HG02870 (cell line): ENCODE measurements at regions not wholly inside any gene's neighbourhood (a gene's known extent, or its start where the extent isn't known, plus 50 kb on each side); places are given as distances from the start of the nearest gene placed in this dataset.
"Not testable (repeated sequence)": the region's sequence is repeated elsewhere in the genome, so short reads cannot be mapped to it uniquely, and the experiment has no call there.

Experiments used
- ATAC-seq: cut with Tn5 transposase; IDR thresholded peaks from one replicate; pipeline ENCODE4 v1.9.1; 2021; ENCODE audit warnings: mild to moderate bottlenecking, moderate library complexity; ENCODE audit not compliant: unreplicated experiment

DNA sequence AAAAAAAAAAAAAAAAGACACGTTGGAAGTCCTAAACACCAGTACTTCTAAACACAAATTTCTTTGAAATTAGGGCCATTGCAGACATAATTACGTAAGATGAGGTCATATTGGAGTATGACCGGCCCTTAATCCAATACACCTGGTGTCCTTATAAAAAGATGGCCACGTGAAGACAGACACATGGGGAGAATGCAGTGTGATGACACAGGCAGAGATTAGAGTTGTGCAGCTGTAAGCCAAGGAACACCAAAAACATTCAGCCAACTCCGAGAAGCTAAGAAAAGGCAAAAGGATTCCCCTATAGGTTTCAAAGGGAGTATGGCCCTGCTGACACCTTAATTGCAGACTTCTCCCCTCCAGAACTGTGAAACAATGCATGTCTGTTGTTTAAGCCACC, 379.0 kb upstream of the PDZRN3 start:
- no peak for ATAC-seq

DNA sequence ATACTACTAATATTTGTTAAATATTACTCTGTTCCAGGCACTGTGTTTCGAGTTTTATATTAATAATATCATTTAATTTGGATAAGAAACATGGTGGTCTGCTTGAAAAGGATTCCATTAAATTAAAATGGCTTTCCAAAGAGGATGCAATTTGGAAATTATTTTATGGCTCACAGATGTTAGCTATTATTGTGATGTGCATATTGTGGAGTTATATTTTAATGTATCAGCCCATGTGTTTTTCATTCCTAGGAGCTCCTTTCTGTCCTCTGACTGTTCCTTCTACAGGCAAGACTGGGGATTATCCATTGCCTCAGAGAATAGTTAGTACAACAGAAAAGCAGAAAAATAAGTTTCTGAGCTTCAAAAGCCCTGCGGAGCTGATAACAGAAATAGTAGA, 376.7 kb upstream of the PDZRN3 start:
- ATAC-seq = no peak

DNA sequence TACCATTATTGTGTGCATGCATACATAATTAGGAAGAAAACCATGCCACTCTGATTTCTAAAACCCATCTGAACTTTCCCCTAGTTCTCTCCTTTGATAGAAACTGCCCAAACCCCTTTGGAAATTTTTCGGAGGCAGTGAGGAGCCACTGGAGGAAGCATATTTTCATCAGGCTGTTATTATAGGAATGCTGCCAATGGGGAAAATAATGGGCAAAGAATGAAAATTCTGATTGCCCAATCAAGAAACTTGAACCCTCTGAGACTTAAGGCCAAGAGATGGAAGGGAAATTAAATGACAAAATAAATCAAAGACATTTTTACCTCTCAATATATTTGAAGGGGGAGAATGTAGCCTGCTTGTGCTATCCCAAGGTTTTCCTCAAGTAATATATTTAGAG, 376.0 kb upstream of the PDZRN3 start:
- ATAC-seq = no peak

DNA sequence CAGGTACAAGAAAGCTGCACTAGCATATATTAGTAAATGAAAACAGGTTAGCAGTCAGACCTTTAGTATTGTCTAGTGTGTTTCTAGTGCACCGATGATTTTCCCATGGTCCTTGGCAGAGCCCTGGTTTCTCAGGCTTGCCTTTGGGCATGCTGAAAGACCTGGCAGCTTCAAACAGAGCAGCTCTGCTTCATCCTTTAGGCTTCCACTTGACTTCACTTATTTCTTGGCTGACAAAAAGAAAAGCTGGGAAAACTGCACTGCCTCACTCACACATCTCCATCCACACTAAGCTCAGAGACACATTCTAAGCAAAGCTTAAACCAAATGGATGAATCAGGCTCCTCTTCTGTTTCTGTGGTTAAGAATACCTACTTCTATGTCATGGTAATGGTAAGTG, 374.8 kb upstream of the PDZRN3 start:
- no peak for ATAC-seq

DNA sequence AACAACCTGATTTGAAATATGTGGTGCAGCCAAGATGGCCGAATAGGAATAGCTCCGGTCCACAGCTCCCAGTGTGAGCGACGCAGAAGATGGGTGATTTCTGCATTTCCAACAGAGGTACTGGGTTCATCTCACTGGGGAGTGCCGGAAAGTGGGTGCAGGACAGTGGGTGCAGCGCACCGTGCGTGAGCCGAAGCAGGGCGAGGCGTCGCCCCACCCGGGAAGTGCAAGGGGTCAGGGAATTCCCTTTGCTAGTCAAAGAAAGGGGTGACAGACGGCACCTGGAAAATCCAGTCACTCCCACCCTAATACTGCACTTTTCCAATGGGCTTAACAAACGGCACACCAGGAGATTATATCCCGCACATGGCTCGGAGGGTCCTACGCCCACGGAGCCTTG, 365.9 kb upstream of the PDZRN3 start:
- not testable (repeated sequence) for ATAC-seq

DNA sequence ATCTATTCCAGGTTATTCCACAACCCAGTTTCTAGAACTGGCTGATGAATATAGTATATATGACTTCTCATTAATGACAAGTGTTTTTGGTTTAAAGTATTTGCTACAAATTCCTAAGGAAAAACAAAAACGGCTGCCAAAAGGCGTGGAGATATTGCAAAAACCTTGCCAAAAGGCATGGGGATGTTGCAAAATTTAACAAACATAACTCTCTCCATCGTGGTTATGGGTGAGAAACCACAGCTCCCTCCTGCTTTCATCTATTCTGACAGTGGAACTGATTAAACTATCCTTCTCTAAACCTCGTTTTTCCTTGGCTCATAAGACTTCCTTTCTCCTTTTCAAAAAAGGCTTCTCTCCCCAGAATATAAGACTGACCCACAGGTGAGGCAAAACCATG, 342.0 kb upstream of the PDZRN3 start:
- ATAC-seq = no peak

DNA sequence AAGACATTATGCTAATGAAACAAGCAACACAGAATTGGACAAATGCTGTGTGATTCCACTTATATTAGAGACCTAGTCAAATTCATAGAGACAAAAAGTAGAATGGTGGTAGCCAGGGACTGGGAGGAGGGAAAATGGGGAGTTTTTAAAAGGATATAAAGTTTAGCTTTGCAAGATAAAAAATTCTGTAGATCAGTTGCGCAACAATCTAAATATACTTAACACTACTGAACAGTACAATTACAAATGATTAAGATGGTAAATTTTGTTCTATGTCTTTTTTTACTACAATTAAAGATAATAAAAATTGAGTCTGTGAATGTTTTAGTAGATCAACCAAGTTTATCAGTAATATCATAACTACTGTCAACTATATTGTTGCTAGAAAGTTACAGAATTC, 340.1 kb upstream of the PDZRN3 start:
- no peak for ATAC-seq

DNA sequence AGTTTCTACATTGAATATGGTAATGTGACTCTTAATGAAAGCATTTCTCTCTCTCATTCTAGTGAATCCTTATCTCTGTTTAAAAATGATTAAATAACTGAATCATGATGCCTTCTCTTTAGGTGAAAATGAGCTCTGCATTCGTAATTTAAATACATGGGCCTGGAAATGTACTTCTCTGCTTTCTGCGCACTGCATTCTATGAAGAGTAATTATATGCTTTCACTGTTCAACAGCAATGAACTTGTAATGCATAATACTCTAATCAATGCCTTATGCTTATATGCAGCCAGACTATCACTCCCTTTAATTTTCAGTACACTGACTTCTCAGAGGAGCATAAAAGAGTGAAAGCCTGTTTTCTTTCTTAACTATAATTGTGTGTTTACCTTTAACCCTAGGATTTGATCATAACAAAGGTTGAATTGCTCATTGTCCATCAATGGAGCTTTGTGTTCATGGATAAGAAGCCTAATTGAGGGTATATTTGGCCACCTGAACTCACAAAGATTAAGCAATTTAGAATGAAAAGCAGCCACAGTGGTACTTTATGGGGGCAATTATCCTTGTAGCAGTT, 330.8 kb upstream of the PDZRN3 start:
- no peak for ATAC-seq

DNA sequence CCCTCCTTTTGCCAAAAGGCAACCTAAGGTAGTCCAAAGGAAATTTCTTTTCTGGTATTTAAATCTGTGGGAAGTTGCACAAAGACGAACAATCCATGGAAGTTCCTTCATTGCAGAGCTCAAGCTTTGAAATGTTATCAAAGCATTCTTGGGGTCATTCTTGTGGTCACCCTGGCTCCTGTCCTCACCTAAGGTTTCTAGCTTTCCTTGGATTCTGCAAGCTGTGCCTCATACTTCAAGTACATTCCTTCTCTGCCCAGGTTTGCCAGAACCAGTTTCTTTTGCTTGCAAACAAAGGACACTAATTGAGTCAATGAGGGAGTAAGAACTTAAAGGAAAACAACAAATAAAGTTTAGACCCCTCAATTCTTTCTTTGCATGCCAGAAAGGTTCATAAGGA, 329.8 kb upstream of the PDZRN3 start:
- ATAC-seq = no peak

DNA sequence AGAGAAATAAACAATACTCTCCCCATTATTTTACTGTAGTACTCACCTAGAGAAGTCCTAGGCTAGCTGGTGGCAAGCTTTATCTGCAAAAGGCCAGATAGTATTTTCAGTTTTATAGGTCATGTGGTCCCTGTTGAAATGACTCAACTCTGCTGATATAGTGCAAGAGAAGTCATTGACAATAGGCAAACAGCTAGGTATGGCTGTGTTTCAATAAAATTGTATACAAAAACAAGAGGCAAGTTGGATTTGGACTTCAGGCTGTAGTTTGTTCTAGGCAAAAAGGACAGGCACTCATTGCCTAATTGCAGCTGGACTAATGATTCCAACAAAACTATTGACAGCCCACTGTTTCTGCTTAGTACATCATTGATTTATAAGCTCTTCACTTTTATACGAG, 328.0 kb upstream of the PDZRN3 start:
- no peak for ATAC-seq

DNA sequence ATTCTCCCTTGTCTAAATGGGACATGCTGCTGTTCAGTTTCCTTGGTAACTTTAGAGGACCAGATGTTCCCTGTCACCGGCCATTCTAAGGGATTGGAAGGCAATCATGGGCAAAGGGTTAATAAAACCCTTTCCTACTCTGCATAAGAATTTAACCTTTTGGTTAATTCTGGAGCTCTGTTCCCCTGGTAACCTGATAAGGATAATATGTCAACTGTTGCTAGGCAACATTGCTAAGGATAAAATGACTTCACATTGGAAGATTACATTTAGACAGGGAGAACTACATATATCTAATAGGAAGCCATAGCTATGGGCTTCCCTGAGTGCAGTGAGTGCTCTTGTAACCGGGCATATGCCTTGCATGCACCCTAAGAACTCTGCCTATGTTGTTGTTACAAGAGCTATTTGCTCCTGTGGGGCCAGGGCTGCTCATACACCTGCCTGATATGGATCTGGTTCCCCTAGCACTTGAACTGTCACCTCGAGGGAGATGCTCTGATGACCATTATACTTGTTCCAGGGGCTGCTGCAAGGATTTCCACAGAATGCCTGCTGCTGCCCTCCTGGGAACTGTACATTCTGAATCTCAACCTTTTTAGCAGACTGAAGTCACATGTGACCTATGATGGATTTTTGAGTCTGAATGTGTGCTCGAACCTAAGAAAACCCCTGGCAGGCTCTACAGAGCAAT, 326.3 kb upstream of the PDZRN3 start:
- ATAC-seq = no peak

DNA sequence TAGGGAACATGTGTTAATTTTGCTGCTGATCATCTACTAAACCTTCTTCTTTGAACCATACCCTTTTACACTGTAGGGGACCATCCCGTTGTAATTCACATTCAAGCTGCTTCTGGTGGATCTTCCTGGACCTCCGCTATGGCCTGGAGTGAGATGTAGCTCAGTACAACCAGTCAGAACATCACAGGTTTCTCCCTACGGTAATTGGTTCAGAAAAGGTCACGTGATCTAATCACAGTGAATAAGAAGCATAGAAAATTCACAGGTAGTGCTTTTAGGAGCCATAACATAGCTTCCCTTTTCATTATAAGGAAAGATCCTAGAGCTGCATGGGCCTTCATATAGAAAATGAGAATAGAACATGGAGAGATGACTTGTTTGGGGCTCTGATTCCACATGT, 320.8 kb upstream of the PDZRN3 start:
- no peak for ATAC-seq

DNA sequence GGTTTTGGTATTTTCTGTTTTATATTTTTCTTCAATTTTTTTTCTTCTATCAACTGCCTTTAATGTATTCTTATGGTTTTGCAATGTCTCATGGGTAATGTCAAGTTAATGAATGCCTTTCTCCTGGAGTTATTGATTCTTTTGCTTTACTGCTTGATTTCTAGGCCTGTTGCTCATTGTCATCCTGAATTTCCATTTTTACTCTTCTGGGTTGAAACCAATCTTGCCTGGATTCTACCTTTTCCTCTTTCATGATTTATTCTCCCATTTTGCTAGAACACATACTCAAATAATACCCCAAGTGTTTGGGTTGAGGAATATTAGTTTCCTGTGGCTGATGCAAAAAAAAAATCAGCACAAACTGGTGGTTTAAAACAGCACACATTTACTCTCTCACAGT, 315.2 kb upstream of the PDZRN3 start:
- no peak for ATAC-seq

DNA sequence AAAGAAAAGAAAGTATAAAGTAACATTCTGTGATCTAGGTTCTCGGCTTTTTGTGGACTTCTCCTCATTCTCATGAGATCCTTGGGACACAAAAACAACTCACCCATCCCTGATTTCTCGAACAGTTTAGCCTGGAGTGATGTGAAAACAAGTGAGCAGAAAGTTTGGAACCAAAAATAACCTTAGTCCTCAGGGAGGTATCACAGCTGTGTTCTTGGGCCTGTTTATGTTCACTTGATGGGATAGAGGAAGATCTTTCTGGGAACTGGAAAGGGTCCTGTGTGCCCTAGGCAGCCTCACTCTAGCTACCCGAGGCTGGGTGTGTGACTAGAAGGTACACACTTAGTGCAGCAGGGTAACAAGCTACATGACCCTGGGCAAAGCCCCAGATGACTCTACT, 308.8 kb upstream of the PDZRN3 start:
- ATAC-seq = no peak

DNA sequence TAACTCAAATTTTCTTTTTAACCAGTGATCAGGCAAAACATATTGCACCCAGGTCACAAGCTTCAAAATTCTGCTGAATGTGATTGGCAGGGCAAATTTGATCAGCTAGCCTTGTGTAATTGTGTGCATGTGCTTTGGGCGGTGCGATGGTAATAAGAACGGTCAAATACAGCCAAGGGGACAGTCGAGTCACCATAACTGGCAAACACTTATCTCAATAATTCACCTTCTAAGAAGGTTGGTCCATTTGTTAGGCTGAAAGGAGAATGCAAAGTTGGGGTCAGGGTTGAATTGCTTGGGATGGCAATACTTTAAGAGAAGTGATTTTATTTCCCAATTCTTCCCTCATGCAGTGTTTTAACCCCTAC, 302.4 kb upstream of the PDZRN3 start:
- ATAC-seq = no peak

DNA sequence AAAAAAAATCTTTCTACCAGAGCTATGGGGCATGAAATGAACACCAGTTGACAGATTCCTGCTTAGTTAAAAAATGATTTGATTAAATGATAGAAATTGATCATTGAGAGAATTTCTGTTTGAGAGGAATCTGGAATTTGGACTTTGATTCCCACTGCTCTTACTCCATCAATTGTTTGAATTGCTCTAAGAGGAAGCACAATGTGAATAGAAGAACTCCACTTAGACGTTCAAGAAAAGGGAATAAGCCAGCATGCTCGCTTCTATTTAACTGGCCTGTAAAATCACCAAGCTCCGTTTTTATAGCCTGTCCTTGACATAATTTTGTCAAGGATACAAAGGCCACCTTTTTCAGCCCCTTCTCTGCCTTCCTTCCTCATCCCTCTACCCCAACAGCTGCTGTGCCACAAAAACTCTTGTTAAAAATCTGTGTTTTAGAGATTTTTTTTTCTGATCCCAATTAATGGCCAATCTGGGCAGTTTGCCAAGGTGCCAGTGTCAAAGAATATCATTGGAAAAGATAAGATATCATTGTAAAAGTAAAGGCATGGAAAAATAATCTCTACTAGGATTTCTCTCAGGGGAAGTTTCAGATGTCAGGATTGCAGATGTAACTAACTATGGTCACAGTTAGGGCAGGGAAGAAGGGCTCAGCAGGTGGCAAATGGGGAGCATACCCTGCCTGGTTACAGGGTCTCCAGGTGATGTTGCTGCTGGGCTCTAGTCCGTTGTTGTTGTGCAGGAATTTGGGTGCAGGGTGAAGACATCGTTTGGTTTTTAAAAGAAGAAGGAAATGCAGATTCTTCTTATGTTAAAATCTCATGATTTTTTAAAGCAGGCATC, 301.8 kb upstream of the PDZRN3 start:
- no peak for ATAC-seq

DNA sequence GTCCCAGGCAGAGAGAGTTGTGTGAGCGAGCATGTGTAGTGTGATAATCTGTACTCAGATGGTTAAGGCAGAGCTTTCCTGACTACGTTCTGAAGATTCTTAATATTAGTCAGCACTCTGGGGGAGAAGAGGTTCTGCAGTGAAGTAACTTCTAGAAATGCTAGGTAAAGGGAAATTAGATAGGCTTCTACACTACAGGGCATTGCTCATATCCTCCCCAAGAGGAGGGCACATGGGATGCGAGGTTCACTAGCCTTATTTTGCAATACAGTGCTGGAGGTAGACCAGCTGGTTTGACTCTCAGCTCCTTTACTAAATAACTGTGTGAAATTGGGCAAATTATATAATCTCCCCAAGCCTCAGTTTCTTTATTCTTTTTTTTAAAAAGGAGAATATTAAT, 300.3 kb upstream of the PDZRN3 start:
- no peak for ATAC-seq

DNA sequence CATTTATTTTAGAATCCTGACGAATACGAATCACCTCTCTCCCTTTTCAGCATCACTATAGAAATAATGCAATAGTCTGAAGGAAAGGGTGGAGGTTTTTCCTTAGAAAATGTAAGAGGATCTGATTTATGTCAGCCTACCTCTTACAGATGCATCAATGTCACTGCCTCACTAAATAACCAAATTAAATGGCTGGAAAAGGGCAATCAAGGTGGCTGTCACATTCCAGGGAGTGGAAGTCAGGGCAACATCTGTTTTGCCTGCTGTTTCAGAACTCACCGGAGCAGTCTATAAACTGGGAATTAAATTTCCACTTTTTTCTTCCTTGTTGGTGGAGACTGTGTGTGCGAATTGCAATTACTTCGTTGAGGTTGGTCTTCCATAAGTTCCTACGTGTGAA, 299.3 kb upstream of the PDZRN3 start:
- ATAC-seq = no peak

DNA sequence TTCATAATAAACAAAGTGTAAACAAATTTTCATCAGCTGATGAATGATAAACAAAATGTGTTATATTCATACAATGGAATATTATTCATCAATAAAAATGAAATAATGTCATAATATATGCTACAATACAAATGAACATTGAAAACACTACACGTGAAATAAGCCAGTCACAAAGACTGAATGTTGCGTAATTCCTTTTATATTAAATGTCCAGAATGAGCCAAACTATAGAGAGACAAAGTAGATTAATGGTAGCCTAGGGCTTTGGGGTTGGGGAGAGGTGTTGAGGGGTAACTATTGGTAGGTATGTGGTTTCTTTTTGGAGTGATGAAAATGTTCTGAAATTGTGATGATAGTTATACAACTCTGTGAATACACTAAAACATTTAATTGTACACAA, 292.9 kb upstream of the PDZRN3 start:
- no peak for ATAC-seq

DNA sequence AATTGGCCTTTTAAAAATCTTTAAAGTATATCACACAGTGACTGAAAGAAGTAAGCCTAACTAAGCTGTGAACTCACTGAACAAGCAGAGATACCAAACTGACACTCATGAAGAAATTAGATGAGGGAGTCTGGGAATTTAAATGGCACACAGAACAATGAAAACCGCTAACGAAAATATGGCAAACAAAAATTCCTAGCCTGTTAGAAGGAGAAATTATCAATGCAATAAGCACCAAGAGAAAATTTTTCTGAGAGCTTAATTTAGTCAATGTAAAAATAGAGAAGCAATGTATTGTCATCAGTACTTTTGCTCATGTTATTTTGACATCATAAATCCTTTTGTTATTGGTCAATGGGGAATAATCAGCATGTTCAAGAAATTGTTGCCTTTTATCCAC, 291.1 kb upstream of the PDZRN3 start:
- ATAC-seq = no peak

DNA sequence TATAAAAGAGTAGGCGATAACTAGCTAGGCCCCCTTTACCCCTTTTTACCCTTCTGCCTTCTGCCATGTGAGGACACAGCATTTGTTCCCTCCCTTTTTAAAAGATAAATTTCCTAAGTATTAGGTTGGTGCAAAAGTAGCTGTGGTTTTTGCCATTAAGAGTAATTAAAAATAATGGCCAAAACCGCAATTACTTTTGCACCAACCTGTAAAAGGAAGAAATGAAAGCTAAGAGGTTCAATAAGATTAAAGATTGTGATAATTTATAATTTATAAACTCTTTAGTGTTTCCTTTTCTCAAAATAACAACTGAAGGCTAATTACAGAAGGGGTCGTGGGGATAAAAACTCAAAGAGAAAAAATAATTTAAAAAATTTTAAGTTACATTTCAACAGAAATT, 283.5 kb upstream of the PDZRN3 start:
- no peak for ATAC-seq

DNA sequence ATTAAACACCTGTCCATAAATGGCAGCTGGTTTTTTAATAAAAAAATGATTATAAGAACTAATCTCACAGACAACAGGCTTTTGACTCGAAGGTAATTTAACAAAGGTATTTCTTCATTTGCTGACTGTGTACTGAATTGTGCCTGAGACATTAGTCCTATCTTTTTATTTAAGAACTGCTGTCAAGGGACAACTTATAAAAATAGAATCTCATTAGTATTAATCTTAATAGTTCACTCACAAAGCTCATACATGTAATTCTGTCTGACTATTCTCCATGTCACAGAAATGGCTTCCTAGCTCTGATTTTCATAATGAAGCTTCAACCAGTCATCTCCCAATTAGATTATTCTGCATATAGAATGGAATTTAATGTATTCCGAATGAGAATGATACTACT, 276.9 kb upstream of the PDZRN3 start:
- ATAC-seq = no peak
